Thyroid gland (tissue), 4 donors: ENCODE measurements at regions not wholly inside any gene's neighbourhood (a gene's known extent, or its start where the extent isn't known, plus 50 kb on each side); places are given as distances from the start of the nearest gene placed in this dataset.

ENCODE experiments used
- DNase-seq, 2 donors: peaks; one replicate each; pipeline ENCODE4 v3.0.0-alpha.2; 2019
- H3K27ac ChIP-seq, 3 donors: fragments of 200-600 bp; sonication (generic); 1 replicate in 2 of 3; 2 replicates in 1 of 3; pipeline ENCODE4 v1.5.1; 2016 to 2019; ENCODE audit warnings: mild to moderate bottlenecking in 1 of 3, moderate library complexity in 1 of 3
- H3K27me3 ChIP-seq: fragments of 200-600 bp; sonication (generic); one replicate; pipeline ENCODE4 v1.5.1; 2019
- H3K36me3 ChIP-seq, 2 donors: fragments of 200-600 bp; sonication (generic); one replicate each; pipeline ENCODE4 v1.5.1; 2016 to 2019
- H3K4me1 ChIP-seq, 2 donors: fragments of 200-600 bp; sonication (generic); one replicate each; pipeline ENCODE4 v1.5.1; 2017 to 2019
- H3K4me3 ChIP-seq, 3 donors: fragments of 200-600 bp; sonication (generic); replicated peaks in 1 of 3; 1 replicate in 2 of 3; 2 replicates in 1 of 3; pipeline ENCODE4 v1.5.1; 2016; ENCODE audit warnings: mild to moderate bottlenecking in 1 of 3
- H3K9me3 ChIP-seq: fragments of 200-600 bp; sonication (generic); one replicate; pipeline ENCODE4 v1.5.1; 2017
- CTCF ChIP-seq, 6 experiments: fragments of 200-600 bp in 3 of 6; fragments of 450-650 bp in 3 of 6; sonication (generic) in 3 of 6; IDR thresholded peaks; one replicate each; pipeline ENCODE4 v1.5.1; 2016 to 2019; ENCODE audit warnings: antibody characterized with exemption in 6 of 6, mild to moderate bottlenecking in 2 of 6, inconsistent platforms in 1 of 6, moderate library complexity in 1 of 6
- POLR2A ChIP-seq, 2 donors: fragments of 450-650 bp; IDR thresholded peaks; one replicate each; pipeline ENCODE4 v1.6.1; 2017; ENCODE audit warnings: antibody characterized with exemption in 2 of 2, mild to moderate bottlenecking in 2 of 2, moderate library complexity in 1 of 2
- WGBS, 2 donors: methylation state at CpG; one replicate each; pipeline ENCODE4 v1.1.5; 2017; 5-methylcytosine and 5-hydroxymethylcytosine counted together
- intact Hi-C: fragments of 100-400 bp; cut with DNase I; formaldehyde crosslinking; loops from one replicate; pipeline ENCODE4 v1.15.1; 2023

DNA sequence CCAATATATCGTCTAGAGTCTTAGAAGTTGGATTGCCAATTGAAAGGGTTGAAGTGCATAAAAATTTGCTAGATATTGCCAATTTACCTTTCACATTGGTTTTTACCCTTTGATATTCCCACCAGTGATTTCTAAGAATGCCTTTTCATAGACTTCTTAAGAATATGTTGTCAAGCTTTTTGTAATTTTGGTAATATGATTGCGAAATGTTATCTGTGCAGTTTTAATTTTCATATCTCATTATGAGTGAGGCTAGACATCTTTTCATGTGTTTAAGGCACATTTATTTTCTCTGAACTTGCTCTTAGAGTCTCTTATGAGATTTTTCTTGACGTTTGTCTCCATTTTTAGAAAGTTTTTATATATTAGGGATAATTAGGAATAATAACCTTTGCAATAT lies 567.2 kb downstream of the CCSER2 start:
- Histone ChIP-seq H3K27ac (no peak overlapping the region), H3K27me3 (no peaks in the 10 kb centered on the region), H3K4me1 (peaks cover 0 to 5% of the 10 kb centered on the region in 2 donors), H3K9me3 (no peaks in the 10 kb centered on the region), H3K4me3 (no peak overlapping the region), H3K36me3 (no peaks in the 10 kb centered on the region)
- WGBS, 2 donors = 58 to 82% methylated on average over 3 of the region's 3 CpGs
- no peak for TF ChIP-seq CTCF (IDR thresholded peaks at IDR 0.05)
- no peak for TF ChIP-seq POLR2A (IDR thresholded peaks at IDR 0.05)
- DNase-seq = no peak
- intact Hi-C loops = no loop called here

GRCh38 chr10:84896909-84897308 lies 568.5 kb downstream of the CCSER2 start:
- WGBS, 2 donors = 91 to 98% methylated on average over 2 of the region's 2 CpGs
- no peaks in the 10 kb centered on the region for H3K36me3 ChIP-seq
- TF ChIP-seq CTCF (IDR thresholded peaks at IDR 0.05) (no peak), POLR2A (IDR thresholded peaks at IDR 0.05) (no peak)
- no peaks in the 10 kb centered on the region for H3K27me3 ChIP-seq
- no peak for DNase-seq
- H3K4me3 ChIP-seq = no peak overlapping the region
- no peak overlapping the region for H3K27ac ChIP-seq
- no peaks in the 10 kb centered on the region for H3K4me1 ChIP-seq
- no peaks in the 10 kb centered on the region for H3K9me3 ChIP-seq
- intact Hi-C loops = no loop called here

DNA sequence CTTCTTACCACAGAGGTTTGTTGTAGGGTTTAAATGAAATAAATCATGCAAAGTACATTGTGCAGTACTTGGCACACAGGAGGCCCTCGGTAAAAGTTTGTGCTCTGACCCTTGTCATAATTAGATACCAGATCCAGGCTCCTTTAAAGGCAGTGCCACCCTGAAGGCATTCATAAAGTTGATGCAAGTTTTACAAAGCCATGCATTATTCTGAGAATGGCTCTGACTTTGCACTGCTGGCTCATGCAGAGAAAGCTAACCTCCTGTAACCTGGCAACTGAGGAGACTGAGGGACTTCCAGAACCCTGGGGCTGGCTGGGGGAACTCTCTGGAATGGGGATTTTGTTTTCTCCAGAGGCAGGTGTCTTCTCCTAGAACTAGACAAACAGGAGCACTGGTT lies 570.9 kb downstream of the CCSER2 start:
- no peak for DNase-seq
- no peaks in the 10 kb centered on the region for H3K4me1 ChIP-seq
- intact Hi-C loops = no loop called here

DNA sequence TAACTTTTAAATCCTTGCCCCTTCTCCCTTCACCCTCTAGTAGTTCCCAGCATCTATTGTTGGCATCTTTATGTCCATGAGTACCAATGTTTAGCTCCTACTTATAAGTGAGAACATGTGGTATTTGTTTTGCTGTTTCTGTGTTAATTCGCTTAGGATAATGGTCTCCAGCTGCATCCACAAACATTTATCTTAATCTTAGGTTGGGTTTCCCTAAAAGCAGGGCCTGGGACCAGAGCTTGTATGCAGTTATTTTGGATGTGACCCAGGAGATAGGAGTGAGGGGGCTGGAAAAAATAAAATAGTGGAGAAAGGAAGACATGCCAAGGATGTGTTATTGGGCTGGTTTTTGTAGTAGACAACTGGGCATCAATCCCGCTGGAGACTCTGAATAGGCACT lies 571.8 kb downstream of the CCSER2 start:
- Histone ChIP-seq H3K27ac (no peak overlapping the region), H3K36me3 (no peaks in the 10 kb centered on the region), H3K9me3 (no peaks in the 10 kb centered on the region), H3K4me1 (no peaks in the 10 kb centered on the region), H3K4me3 (no peak overlapping the region), H3K27me3 (no peaks in the 10 kb centered on the region)
- WGBS, 2 donors = 87 to 90% methylated on average over 2 of the region's 2 CpGs
- intact Hi-C loops = no loop called here
- TF ChIP-seq CTCF (IDR thresholded peaks at IDR 0.05) (no peak), POLR2A (IDR thresholded peaks at IDR 0.05) (no peak)
- DNase-seq = no peak

More for the DNA sequence above, 570.9 kb downstream of the CCSER2 start:
- Histone ChIP-seq H3K27ac (no peak overlapping the region), H3K27me3 (no peaks in the 10 kb centered on the region), H3K36me3 (no peaks in the 10 kb centered on the region), H3K9me3 (no peaks in the 10 kb centered on the region), H3K4me3 (no peak overlapping the region)
- 58 to 70% methylated on average over 1 of the region's 1 CpG for WGBS, 2 donors
- TF ChIP-seq POLR2A (IDR thresholded peaks at IDR 0.05) (no peak), CTCF (IDR thresholded peaks at IDR 0.05) (no peak)

DNA sequence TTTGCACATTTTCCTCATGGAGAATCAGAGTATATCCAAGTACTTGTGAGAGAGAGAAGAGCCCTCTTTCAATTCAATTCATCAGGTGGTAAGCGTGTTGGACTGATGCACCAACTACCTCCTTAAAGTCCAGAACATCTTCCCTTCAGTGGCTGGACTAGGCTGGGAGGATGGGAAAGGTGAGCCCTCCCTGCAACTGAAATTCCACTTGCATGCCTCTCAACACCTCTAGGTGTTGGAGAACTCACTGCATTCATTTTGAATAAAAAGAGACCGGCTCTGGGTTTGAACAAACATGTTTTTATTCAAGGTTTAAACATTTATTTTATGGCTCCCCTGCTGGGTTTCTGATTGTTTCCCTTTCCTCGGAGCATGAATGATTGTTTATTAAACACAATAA lies 573.5 kb downstream of the CCSER2 start:
- no peak for DNase-seq
- Histone ChIP-seq H3K27ac (no peak overlapping the region), H3K9me3 (no peaks in the 10 kb centered on the region), H3K4me1 (no peaks in the 10 kb centered on the region), H3K36me3 (no peaks in the 10 kb centered on the region), H3K27me3 (no peaks in the 10 kb centered on the region), H3K4me3 (no peak overlapping the region)
- intact Hi-C loops = no loop called here
- TF ChIP-seq CTCF (IDR thresholded peaks at IDR 0.05) = no peak
- TF ChIP-seq POLR2A (IDR thresholded peaks at IDR 0.05) = no peak
- 74 to 88% methylated on average over 3 of the region's 3 CpGs for WGBS, 2 donors
